MM.1S (cell line): ENCODE measurements at regions not wholly inside any gene's neighbourhood (a gene's known extent, or its start where the extent isn't known, plus 50 kb on each side); places are given as distances from the start of the nearest gene placed in this dataset.

Experiments used
- DNase-seq: peaks from one replicate; pipeline ENCODE4 v3.0.0-alpha.2; 2015
- H2AFZ ChIP-seq: fragments of 300-600 bp; sonication (generic); 2 replicates; pipeline ENCODE4 v1.6.0; 2016; ENCODE audit warnings: antibody characterized with exemption, low read length
- H3F3A ChIP-seq: fragments of 300-600 bp; sonication (generic); 2 replicates; pipeline ENCODE4 v1.6.1; 2016; ENCODE audit warnings: mild to moderate bottlenecking, antibody characterized with exemption, low read length, moderate library complexity, mixed read lengths; ENCODE audit not compliant: insufficient read depth
- H3K27ac ChIP-seq: fragments of 300-600 bp; sonication (generic); 2 replicates; pipeline ENCODE4 v1.5.1; 2016; ENCODE audit warnings: mild to moderate bottlenecking, low read length
- H3K27me3 ChIP-seq: fragments of 300-600 bp; sonication (generic); replicated peaks from 2 replicates; pipeline ENCODE4 v1.6.0; 2016; ENCODE audit warnings: low read length; ENCODE audit not compliant: insufficient read depth
- H3K36me3 ChIP-seq: fragments of 300-600 bp; sonication (generic); replicated peaks from 2 replicates; pipeline ENCODE4 v1.6.1; 2016; ENCODE audit warnings: mild to moderate bottlenecking, low read length, mixed read lengths; ENCODE audit not compliant: insufficient read depth
- H3K4me1 ChIP-seq: fragments of 300-600 bp; sonication (generic); 2 replicates; pipeline ENCODE4 v1.6.1; 2016; ENCODE audit warnings: low read length, mixed read lengths
- H3K4me2 ChIP-seq: fragments of 300-600 bp; sonication (generic); 2 replicates; pipeline ENCODE4 v1.6.0; 2016; ENCODE audit warnings: low read depth, low read length
- H3K4me3 ChIP-seq: fragments of 300-600 bp; sonication (generic); 2 replicates; pipeline ENCODE4 v1.5.1; 2016; ENCODE audit warnings: low read length, mixed read lengths
- H3K79me2 ChIP-seq: fragments of 300-600 bp; sonication (generic); 2 replicates; pipeline ENCODE4 v1.6.1; 2016; ENCODE audit warnings: mixed run types, low read length, mixed read lengths
- H3K9ac ChIP-seq: fragments of 300-600 bp; sonication (generic); 2 replicates; pipeline ENCODE4 v1.6.1; 2016; ENCODE audit warnings: low read length, mixed read lengths
- H3K9me2 ChIP-seq: fragments of 300-600 bp; sonication (generic); replicated peaks from 2 replicates; pipeline ENCODE4 v1.6.1; 2016; ENCODE audit warnings: mild to moderate bottlenecking, low read length, mixed read lengths; ENCODE audit not compliant: insufficient read depth
- H3K9me3 ChIP-seq: fragments of 300-600 bp; sonication (generic); replicated peaks from 2 replicates; pipeline ENCODE4 v1.6.1; 2016; ENCODE audit warnings: mild to moderate bottlenecking, low read length, mixed read lengths; ENCODE audit not compliant: insufficient read depth
- H4K20me1 ChIP-seq: fragments of 300-600 bp; sonication (generic); 2 replicates; pipeline ENCODE4 v1.6.1; 2016; ENCODE audit warnings: mild to moderate bottlenecking, low read length, moderate library complexity, mixed read lengths; ENCODE audit not compliant: insufficient read depth
- EZH2 ChIP-seq: fragments of 300-600 bp; sonication (generic); optimal IDR thresholded peaks from 2 replicates; pipeline ENCODE3; 2017; ENCODE audit warnings: low read depth, mild to moderate bottlenecking, antibody characterized with exemption, low read length, mixed read lengths
- EZH2phosphoT487 ChIP-seq: fragments of 300-600 bp; sonication (generic); IDR thresholded peaks from 2 replicates; pipeline ENCODE4 v1.6.1; 2018; ENCODE audit warnings: antibody characterized with exemption, low read length
- TF ChIP-seq, protein P1 (sequence below): fragments of 300-600 bp; sonication (generic); IDR thresholded peaks from 2 replicates; pipeline ENCODE4 v1.5.1; 2016; ENCODE audit warnings: antibody characterized with exemption, low read length, mixed read lengths

DNA sequence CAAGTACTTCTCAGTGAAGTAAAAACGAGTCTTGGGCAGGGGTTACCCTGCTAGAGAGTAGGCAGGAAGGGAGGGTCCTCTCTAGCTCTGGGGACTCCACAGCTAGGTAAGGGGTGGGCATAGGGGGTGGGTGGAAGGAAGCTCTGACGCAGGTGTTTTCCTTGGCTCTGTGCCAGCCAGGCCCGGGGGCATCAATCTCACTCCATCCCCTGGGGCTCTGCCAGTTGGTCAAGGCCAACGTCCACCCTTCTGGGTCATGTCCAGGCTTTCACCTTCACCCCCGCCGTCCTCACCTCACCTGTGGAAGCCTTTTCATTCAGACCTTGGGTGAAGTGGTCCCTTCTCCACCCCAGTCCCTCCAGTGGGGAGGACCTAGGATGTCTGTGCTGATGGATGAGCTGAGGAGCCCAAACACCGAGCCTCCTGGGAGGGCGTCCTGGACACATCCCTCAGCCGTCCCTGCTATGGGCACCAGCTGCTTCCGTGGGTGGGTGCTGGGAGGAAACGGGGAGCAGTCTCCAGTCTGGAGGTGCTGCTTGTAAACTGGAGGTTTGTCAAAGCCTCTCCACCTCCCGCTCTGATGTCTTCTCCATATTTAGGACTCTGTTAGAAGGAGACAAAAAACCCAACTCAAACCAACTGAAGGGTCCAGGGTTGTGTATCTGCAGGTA, 71.5 kb upstream of the SFSWAP start:
- no peak overlapping the region for H2AFZ ChIP-seq
- H3K4me1 ChIP-seq, result no peaks in the 10 kb centered on the region
- no peak overlapping the region for H3K4me3 ChIP-seq
- DNase-seq, result no peak
- no peaks in the 10 kb centered on the region for H3K9me2 ChIP-seq
- no peak overlapping the region for H3K27ac ChIP-seq
- no peaks in the 10 kb centered on the region for H4K20me1 ChIP-seq
- H3K79me2 ChIP-seq, result no peaks in the 10 kb centered on the region
- H3K36me3 ChIP-seq, result no peaks in the 10 kb centered on the region
- no peak overlapping the region for H3K4me2 ChIP-seq
- H3K9ac ChIP-seq, result no peak overlapping the region
- no peaks in the 10 kb centered on the region for H3F3A ChIP-seq
- H3K9me3 ChIP-seq, result no peaks in the 10 kb centered on the region
- no peak for TF ChIP-seq EZH2phosphoT487
- TF ChIP-seq, protein P1, sequence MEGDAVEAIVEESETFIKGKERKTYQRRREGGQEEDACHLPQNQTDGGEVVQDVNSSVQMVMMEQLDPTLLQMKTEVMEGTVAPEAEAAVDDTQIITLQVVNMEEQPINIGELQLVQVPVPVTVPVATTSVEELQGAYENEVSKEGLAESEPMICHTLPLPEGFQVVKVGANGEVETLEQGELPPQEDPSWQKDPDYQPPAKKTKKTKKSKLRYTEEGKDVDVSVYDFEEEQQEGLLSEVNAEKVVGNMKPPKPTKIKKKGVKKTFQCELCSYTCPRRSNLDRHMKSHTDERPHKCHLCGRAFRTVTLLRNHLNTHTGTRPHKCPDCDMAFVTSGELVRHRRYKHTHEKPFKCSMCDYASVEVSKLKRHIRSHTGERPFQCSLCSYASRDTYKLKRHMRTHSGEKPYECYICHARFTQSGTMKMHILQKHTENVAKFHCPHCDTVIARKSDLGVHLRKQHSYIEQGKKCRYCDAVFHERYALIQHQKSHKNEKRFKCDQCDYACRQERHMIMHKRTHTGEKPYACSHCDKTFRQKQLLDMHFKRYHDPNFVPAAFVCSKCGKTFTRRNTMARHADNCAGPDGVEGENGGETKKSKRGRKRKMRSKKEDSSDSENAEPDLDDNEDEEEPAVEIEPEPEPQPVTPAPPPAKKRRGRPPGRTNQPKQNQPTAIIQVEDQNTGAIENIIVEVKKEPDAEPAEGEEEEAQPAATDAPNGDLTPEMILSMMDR, result no peak
- TF ChIP-seq EZH2, result no peak
- no peaks in the 10 kb centered on the region; the same call in 1 of the 2 replicates for H3K27me3 ChIP-seq

DNA sequence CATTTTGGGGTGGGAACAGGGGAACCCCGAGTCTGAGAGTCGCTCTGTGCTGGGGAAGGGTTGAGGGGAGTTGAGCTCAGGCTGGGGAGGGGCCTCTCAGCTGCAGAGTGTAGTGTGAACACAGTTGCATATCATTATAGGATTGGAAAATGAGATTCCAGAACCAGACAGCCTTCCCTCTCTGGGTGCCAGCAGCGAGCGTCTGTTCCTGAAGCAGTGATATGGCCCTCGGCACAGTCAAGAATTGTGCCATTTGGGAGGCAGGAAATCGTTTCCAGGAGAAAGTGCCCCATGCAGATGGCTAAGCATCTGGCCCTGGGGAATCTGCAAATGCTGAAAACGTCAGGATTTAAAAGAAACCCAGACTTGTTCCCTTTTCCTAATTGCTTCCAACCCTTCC, 70.4 kb upstream of the SFSWAP start:
- Histone ChIP-seq H3F3A (no peaks in the 10 kb centered on the region), H3K27me3 (no peaks in the 10 kb centered on the region; the same call in 1 of the 2 replicates), H3K4me1 (no peaks in the 10 kb centered on the region), H2AFZ (no peak overlapping the region), H3K9me2 (no peaks in the 10 kb centered on the region), H3K4me3 (no peak overlapping the region), H4K20me1 (no peaks in the 10 kb centered on the region), H3K27ac (no peak overlapping the region), H3K4me2 (no peak overlapping the region), H3K79me2 (no peaks in the 10 kb centered on the region), H3K9ac (no peak overlapping the region), H3K9me3 (no peaks in the 10 kb centered on the region), H3K36me3 (no peaks in the 10 kb centered on the region)
- no peak for DNase-seq
- TF ChIP-seq, protein P1, result no peak
- TF ChIP-seq EZH2 (no peak), EZH2phosphoT487 (no peak)

DNA sequence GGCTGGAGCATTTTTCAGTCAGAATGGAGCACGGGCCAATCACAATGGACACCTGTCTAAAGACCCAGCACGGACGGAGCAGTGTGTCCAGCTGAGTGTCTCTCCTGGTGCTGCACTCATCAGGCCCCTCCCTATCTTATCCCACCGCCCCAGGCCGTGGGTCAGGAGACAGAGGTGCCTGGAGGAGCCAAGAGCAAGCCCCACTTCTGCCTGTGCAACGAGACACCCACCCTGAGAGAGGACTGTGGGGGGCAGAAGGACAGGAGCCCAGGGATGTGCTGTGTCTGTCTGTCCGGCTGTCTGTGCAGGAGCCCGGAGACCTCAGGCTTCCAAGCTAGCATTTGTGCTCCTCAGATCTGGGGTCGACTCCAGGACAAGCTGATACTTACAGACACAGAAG, 69.6 kb upstream of the SFSWAP start:
- H3K36me3 ChIP-seq, result no peaks in the 10 kb centered on the region
- H3K4me1 ChIP-seq, result no peaks in the 10 kb centered on the region
- no peaks in the 10 kb centered on the region for H3K9me2 ChIP-seq
- H4K20me1 ChIP-seq, result no peaks in the 10 kb centered on the region
- no peak overlapping the region for H3K27ac ChIP-seq
- no peak overlapping the region for H2AFZ ChIP-seq
- H3K79me2 ChIP-seq, result no peaks in the 10 kb centered on the region
- H3K4me3 ChIP-seq, result no peak overlapping the region
- H3F3A ChIP-seq, result no peaks in the 10 kb centered on the region
- H3K4me2 ChIP-seq, result no peak overlapping the region
- TF ChIP-seq, protein P1, result no peak
- TF ChIP-seq EZH2 (no peak), EZH2phosphoT487 (no peak)
- H3K9me3 ChIP-seq, result no peaks in the 10 kb centered on the region
- DNase-seq, result no peak
- H3K9ac ChIP-seq, result no peak overlapping the region
- H3K27me3 ChIP-seq, result no peaks in the 10 kb centered on the region; the same call in 1 of the 2 replicates
